Non-pigmented ciliary epithelial cell (primary cell): ENCODE measurements at regions not wholly inside any gene's neighbourhood (a gene's known extent, or its start where the extent isn't known, plus 50 kb on each side); places are given as distances from the start of the nearest gene placed in this dataset.

Experiments used
- DNase-seq: peaks from one replicate; pipeline ENCODE4 v3.0.0-alpha.2; 2010; ENCODE audit warnings: low read depth

DNA sequence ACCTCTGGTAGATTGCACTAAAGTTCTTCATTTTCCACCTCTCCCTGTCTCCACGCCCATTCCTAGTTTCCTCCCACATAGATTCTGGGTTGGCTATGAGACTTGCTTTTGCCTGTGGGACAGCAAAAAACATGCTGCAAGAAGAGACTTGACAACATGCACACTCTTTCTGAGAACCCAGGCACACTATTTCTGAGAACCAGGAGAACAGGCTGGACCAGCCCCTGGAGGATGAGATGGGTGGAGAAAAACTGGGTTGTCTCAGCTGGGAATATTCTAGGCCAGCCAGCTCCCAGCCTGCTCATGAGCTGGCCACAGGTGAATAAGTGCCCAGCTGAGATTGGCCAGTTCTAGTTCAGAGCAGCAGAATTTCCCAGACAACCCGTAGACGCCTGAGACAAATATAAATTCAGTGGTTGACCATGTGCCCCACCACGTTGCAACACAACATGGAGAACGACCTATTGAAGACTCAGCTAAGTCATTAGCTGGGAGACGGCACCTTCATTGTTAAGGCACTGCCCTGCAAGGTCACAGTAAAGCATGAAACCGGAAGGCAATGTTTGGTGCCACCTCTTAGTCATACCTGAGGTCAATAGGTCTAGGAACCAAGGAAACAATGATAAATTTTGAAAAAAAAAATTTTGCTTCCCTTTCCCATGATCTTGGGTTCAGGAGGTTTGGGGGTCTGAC lies 92.7 kb upstream of the AKR1E2 start:
- DNase-seq = no peak

GRCh38 chr10:4730998-4731397 lies 95.0 kb upstream of the AKR1E2 start:
- DNase-seq = no peak

GRCh38 chr10:4725917-4726606 lies 99.9 kb upstream of the AKR1E2 start:
- peak; percentile 67 for DNase-seq

GRCh38 chr10:4723860-4724259 lies 102.1 kb upstream of the AKR1E2 start:
- no peak for DNase-seq

- peak; percentile 19 for DNase-seq
Measured at GRCh38 chr10:4721999-4722753, 103.8 kb upstream of the AKR1E2 start.

DNA sequence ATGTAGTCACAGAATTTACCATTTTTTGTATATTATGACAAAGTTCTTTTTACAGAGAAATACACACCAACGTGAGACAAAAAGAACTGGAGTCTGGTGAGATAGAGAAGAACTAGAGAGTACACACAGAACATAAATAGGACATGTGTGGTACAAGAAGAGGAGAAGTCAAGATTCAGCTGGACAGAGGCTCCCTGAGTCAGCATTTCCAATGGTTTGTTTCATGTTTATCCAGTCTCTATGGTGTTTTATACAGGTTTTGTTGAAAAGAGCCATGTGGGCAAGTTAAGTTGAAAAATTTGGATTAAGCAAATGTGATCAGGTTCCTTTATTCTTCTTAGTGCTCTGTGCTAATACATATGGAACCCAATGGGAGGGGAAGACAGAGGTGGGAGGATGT lies 105.5 kb upstream of the AKR1E2 start:
- DNase-seq = no peak

DNA sequence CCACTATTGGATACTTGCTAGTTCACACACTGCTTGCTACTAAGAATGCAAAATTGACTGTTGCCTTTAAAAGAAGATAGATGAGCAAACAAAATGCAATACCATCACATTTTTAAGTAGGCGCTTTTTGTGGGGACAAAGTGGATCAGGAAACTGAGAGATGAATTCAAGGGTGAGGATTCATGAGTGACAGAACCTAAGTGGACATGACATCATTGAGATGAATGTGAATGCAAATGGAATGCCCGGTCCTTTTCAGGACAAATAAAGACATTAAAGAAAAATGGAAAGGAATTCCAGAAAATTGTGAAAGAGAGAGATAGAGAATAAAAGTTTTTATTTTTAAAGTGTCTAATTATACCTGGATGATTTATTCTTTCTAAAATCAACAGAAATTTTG lies 106.3 kb upstream of the AKR1E2 start:
- DNase-seq = no peak

DNA sequence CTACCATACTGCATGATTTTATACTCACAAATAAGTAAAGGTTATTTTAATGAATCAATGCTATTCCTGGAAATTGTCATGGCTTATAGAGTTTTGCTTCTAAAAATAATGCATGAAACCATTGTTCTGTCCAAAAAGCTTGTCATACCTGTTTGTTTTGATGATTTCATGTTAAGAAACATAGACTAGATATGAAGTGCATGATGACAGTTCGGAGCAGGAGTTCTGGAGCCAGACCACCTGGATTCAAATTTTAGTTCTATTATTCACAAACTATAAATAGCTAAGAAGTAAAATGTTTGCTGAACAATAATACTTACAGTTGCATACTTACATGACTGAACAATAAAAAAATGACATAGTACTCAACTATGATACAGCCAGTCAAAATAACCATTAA lies 107.0 kb upstream of the AKR1E2 start:
- no peak for DNase-seq

DNA sequence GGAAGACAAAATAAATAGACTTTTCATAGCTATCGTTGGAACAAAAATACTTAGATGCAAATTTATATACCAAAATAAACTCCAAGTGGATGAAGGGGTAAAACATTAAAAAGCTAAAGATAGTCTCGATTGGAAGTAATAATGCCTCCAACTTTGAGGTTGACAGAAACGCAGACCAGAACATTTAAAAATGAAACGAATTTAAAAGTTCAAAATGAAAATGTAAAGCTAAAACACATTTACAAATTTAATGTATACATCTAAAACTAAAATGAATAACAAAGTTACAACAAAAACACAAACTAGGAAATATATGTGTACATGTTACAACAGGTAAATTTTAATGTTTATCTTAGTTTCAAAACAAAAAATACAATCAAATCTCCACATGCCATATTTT lies 107.5 kb upstream of the AKR1E2 start:
- no peak for DNase-seq

DNA sequence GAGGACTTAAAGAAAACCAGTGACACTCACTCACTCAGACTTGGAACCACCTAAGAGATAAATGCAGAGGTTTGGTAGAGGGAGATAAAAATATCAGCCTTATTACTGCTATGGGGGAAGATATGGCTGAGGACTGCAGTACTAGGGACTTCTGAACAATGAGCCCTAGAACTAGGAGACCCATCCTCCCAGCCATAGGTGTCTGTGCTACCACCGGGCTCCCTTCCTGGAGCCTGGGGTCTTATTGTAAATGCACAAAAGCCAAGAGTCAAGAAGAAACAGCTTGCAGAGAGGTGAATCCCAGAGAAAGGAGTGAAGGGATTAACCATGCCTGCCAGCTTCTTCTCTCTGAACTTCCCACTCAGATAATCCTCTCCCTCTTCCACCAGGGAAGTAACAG lies 108.3 kb upstream of the AKR1E2 start:
- DNase-seq = no peak

DNA sequence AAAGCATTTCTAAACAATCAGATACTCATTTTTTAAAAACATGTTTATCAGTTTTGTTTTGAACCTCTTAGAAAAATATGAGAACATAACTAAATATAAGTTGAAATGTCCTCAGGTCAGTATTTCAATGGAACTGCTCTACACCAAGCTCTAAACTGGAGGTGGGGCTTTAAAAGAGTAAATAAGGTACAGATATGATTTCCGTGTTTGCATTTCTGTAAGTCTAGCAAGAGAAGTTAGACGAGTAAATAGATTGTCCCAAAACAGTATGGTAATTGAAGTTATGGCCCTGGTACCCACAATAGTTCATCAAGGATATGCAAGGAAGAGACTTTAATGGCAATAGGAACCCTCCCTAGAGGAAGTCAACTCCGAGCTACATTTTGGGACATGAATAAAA lies 115.1 kb upstream of the AKR1E2 start:
- DNase-seq = no peak

GRCh38 chr10:4708123-4708759 lies 117.8 kb upstream of the AKR1E2 start:
- no peak for DNase-seq

- DNase-seq = no peak
Measured at GRCh38 chr10:4707221-4707620, 118.8 kb upstream of the AKR1E2 start.

DNA sequence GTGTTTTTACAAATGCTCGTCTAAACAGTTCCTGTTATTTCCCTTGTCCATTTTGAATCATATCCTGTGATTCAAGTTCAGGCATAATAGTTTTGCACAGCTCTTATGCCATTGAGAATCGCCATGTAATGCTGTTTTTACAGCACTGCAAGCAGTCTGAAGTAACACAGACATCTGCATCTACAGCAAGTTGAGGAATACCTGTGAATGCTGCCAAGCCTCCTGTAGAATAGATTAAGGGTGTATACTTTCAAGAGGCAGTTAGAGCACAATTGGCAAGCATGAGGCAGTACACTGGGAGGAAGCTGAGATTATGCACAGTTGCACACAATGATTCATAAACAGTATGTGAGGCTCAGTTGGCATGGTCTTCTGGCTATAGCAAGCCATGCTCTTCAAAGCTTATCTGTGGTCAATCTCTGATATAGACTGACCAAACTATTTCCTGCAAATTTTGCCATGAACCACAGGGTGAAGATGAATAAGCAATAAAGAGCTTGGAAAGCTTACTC lies 121.9 kb upstream of the AKR1E2 start:
- DNase-seq = peak; percentile 96

DNA sequence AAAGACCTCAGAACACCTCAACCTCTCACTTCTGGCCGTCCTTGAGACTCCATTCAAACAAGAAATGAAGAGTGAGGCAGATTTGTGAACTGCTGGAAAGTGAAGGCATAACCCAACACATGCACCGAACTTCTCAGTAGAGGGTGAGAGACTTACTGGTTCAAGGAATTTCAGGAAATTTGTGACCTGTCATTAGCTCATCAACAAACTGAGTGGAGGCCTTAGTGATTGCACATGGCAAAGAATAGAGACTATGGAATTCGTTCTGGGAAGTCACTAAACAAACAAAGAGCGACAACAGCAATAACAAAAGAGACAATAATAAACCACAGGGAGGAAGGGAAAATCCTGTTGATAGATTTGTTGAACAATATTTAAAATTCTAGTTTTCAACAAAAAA lies 125.0 kb upstream of the AKR1E2 start:
- DNase-seq = no peak

GRCh38 chr10:4699950-4700730 lies 125.9 kb upstream of the AKR1E2 start:
- no peak for DNase-seq

- no peak for DNase-seq
Measured at GRCh38 chr10:4698075-4698474, 127.9 kb upstream of the AKR1E2 start.

- no peak for DNase-seq
Measured at GRCh38 chr10:4696186-4696585, 129.8 kb upstream of the AKR1E2 start.

DNA sequence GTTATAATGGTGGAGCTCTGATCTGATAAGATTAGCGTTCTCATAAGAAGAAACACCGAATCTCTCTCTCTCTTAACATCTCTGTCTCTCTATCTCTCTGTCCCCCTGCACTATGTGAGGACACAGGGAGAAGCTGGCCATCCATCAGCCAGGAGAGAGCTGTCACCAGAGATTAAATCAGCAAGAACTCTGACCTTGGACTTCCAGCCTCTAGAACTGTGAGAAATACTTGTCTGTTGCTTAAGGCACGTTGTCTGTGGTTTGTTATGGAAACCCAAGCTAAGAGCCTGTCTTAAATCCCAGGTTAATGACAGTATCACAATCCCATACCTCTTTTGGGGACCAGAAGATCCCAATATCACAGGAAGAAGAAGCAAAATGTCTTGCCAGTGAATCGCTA lies 132.0 kb upstream of the AKR1E2 start:
- no peak for DNase-seq

DNA sequence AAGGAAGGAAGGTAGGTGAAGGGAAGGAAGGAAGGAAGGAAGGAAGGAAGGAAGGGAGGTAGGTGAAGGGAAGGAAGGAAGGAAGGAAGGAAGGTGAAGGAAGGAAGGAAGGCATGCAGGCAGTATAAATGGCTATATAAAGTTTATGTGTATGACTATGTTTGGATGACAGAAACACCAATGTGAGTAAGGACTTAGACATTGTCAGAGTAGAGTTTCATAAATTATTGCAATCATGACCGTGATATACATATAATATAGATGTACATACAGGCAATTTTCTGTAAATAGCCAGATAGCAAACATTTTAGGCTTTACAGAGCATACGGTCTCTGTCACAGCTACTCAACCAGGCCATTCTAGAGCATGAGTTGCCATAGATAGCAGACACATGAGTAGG lies 133.8 kb upstream of the AKR1E2 start:
- DNase-seq = no peak

DNA sequence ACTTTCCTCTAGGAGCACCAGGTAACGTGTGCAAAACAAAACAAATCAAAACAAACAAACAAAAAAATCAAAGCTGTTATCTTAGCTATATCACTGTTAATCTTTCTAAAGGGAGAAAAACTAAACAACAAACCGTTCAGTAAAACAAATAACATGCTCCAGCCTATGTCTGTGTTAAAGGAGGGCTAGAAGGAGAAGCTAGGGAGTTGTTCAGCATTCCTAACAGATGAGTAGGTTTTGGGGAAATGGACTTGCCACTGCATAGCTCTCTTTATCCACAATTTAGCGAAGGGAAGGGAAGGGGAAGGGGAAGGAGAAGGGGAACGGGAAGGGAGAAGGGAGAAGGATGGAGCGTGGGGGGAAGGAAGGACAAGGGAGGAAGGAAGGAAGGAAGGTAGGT lies 134.2 kb upstream of the AKR1E2 start:
- DNase-seq = no peak

DNA sequence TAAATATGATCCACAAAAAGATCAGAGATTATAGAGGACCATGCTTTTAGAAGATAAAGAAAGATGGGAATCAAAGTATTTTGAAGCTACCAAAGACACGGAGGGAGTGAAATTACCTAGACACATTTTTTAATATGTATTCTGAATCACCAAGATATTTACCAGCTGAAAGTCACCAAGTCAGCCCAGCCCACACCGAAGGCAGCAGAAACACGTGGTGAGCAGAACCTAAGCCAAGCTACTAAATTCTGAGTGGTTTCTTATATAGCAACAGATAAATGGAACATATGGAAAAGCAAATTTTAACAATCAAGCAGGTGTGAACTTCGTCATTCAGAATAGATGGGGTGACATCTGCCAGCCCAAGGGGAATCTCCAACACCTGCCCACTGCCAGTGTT lies 134.7 kb upstream of the AKR1E2 start:
- no peak for DNase-seq
